Sigmoid colon (tissue), 6 donors: ENCODE measurements at regions not wholly inside any gene's neighbourhood (a gene's known extent, or its start where the extent isn't known, plus 50 kb on each side); places are given as distances from the start of the nearest gene placed in this dataset.

Experiments used
- DNase-seq: peaks from one replicate; pipeline ENCODE4 v3.0.0-alpha.2; 2019
- H3K27ac ChIP-seq, 4 donors: fragments of 200-600 bp; sonication (generic); one replicate each; pipeline ENCODE4 v1.5.1; 2016 to 2019; ENCODE audit warnings: mild to moderate bottlenecking in 1 of 4
- H3K27me3 ChIP-seq, 3 donors: fragments of 200-600 bp; sonication (generic); one replicate each; pipeline ENCODE4 v1.5.1; 2019; ENCODE audit warnings: mild to moderate bottlenecking in 1 of 3
- H3K36me3 ChIP-seq, 4 donors: fragments of 200-600 bp; sonication (generic); one replicate each; pipeline ENCODE4 v1.5.1; 2016 to 2019
- H3K4me1 ChIP-seq, 4 donors: fragments of 200-600 bp; sonication (generic); one replicate each; pipeline ENCODE4 v1.5.1; 2017 to 2019
- H3K4me3 ChIP-seq, 4 donors: fragments of 200-600 bp; sonication (generic); one replicate each; pipeline ENCODE4 v1.5.1; 2017 to 2019; ENCODE audit warnings: mild to moderate bottlenecking in 2 of 4, moderate library complexity in 1 of 4
- H3K9me3 ChIP-seq, 4 donors: fragments of 200-600 bp in 3 of 4; sonication (generic) in 3 of 4; one replicate each; pipeline versions ENCODE4 v1.5.1 to v1.6.1; 2013 to 2019
- CTCF ChIP-seq, 4 experiments: fragments of 450-650 bp in 3 of 4; fragments of 200-600 bp in 1 of 4; IDR thresholded peaks; one replicate each; pipeline ENCODE4 v1.5.1; 2016 to 2019; ENCODE audit warnings: antibody characterized with exemption in 4 of 4, mild to moderate bottlenecking in 3 of 4, moderate library complexity in 2 of 4
- EP300 ChIP-seq, 4 donors: sonication (generic); formaldehyde crosslinking; IDR thresholded peaks; one replicate each; pipeline ENCODE4 v1.6.1; 2017; ENCODE audit warnings: antibody characterized with exemption in 4 of 4
- POLR2A ChIP-seq, 2 donors: fragments of 450-650 bp; IDR thresholded peaks; one replicate each; pipeline ENCODE4 v1.6.1; 2016; ENCODE audit warnings: antibody characterized with exemption in 2 of 2, mild to moderate bottlenecking in 2 of 2, moderate library complexity in 2 of 2
- POLR2AphosphoS5 ChIP-seq, 4 donors: sonication (generic); formaldehyde crosslinking; IDR thresholded peaks; one replicate each; pipeline ENCODE4 v1.6.1; 2017; ENCODE audit warnings: antibody characterized with exemption in 4 of 4
- WGBS, 2 donors: extraction: QIAGEN DNeasy Blood & Tissue Kit; methylation state at CpG; one replicate each; pipeline ENCODE4 v1.1.7; 2013; 5-methylcytosine and 5-hydroxymethylcytosine counted together
- intact Hi-C: fragments of 100-400 bp; cut with DNase I; formaldehyde crosslinking; loops from one replicate; pipeline ENCODE4 v1.15.1; 2023
- donor health status: healthy with polysubstance abuse.
- donor health status: healthy.

- no peaks in the 10 kb centered on the region for H3K27me3 ChIP-seq
- no peaks in the 10 kb centered on the region for H3K9me3 ChIP-seq
- intact Hi-C loops: no loop called here
- DNase-seq: no peak
- no peak for TF ChIP-seq POLR2A (IDR thresholded peaks at IDR 0.05)
- no peak for TF ChIP-seq POLR2AphosphoS5 (IDR thresholded peaks at IDR 0.05)
- no peak for TF ChIP-seq EP300 (IDR thresholded peaks at IDR 0.05)
- TF ChIP-seq CTCF (IDR thresholded peaks at IDR 0.05): no peak
- H3K4me3 ChIP-seq: no peak overlapping the region
- WGBS, 2 donors: 48 to 66% methylated on average over 1 of the region's 1 CpG
- no peak overlapping the region for H3K27ac ChIP-seq
- H3K36me3 ChIP-seq: no peaks in the 10 kb centered on the region
- no peaks in the 10 kb centered on the region for H3K4me1 ChIP-seq
Measured at GRCh38 chr11:109197656-109198055, 224.3 kb upstream of the C11orf87 start.

GRCh38 chr11:109203176-109203575, 218.8 kb upstream of the C11orf87 start:
- no peak overlapping the region for H3K27ac ChIP-seq
- no peak for TF ChIP-seq POLR2A (IDR thresholded peaks at IDR 0.05)
- no peak for TF ChIP-seq EP300 (IDR thresholded peaks at IDR 0.05)
- TF ChIP-seq POLR2AphosphoS5 (IDR thresholded peaks at IDR 0.05): no peak
- TF ChIP-seq CTCF (IDR thresholded peaks at IDR 0.05): no peak
- peaks cover 0 to 2% (median 0%) of the 10 kb centered on the region in 4 donors for H3K9me3 ChIP-seq
- H3K4me1 ChIP-seq: no peaks in the 10 kb centered on the region
- no peaks in the 10 kb centered on the region for H3K36me3 ChIP-seq
- intact Hi-C loops: no loop called here
- 76 to 88% methylated on average over 1 of the region's 1 CpG for whole genome bisulfite sequencing, 2 donors
- no peak overlapping the region for H3K4me3 ChIP-seq
- H3K27me3 ChIP-seq: no peaks in the 10 kb centered on the region
- no peak for DNase-seq

- TF ChIP-seq CTCF (IDR thresholded peaks at IDR 0.05) (no peak), POLR2AphosphoS5 (IDR thresholded peaks at IDR 0.05) (no peak), EP300 (IDR thresholded peaks at IDR 0.05) (no peak), POLR2A (IDR thresholded peaks at IDR 0.05) (no peak)
- 87 to 88% methylated on average over 1 of the region's 1 CpG for WGBS, 2 donors
- no peaks in the 10 kb centered on the region for H3K4me1 ChIP-seq
- no peaks in the 10 kb centered on the region for H3K36me3 ChIP-seq
- no peak overlapping the region for H3K4me3 ChIP-seq
- peaks cover 0 to 2% (median 0%) of the 10 kb centered on the region in 4 donors for H3K9me3 ChIP-seq
- H3K27me3 ChIP-seq: no peaks in the 10 kb centered on the region
- no peak overlapping the region for H3K27ac ChIP-seq
- intact Hi-C loops: no loop called here
- no peak for DNase-seq
Measured at GRCh38 chr11:109205312-109205711, 216.7 kb upstream of the C11orf87 start.

- WGBS, 2 donors: 44 to 65% methylated on average over 2 of the region's 2 CpGs
- intact Hi-C loops: no loop called here
Measured at GRCh38 chr11:109208121-109208520, 213.9 kb upstream of the C11orf87 start.

More at GRCh38 chr11:109208121-109208520, 213.9 kb upstream of the C11orf87 start:
- no peaks in the 10 kb centered on the region for H3K27me3 ChIP-seq
- no peaks in the 10 kb centered on the region for H3K4me1 ChIP-seq
- TF ChIP-seq POLR2A (IDR thresholded peaks at IDR 0.05) (no peak), CTCF (IDR thresholded peaks at IDR 0.05) (no peak), POLR2AphosphoS5 (IDR thresholded peaks at IDR 0.05) (no peak), EP300 (IDR thresholded peaks at IDR 0.05) (no peak)
- no peak overlapping the region for H3K4me3 ChIP-seq
- no peak for DNase-seq
- H3K27ac ChIP-seq: no peak overlapping the region
- peaks cover 0 to 2% (median 0%) of the 10 kb centered on the region in 4 donors for H3K9me3 ChIP-seq
- H3K36me3 ChIP-seq: no peaks in the 10 kb centered on the region
